Caco-2 (cell line): ENCODE measurements at regions not wholly inside any gene's neighbourhood (a gene's known extent, or its start where the extent isn't known, plus 50 kb on each side); places are given as distances from the start of the nearest gene placed in this dataset.

Experiments used
- BruUV-seq: library from RNA; stranded (reverse); fragments of 400-500 nt; replicated peaks from 2 replicates; lab custom pipeline; 2021; lab: Mats Ljungman, UMichigan
- CTCF ChIA-PET: fragments of 300-600 bp; sonication (Branson Sonifier 250); formaldehyde crosslinking; loops from one replicate; lab custom pipeline; 2022; ENCODE audit warnings: antibody characterized with exemption; lab: Charles Lee
- POLR2A ChIA-PET: fragments of 300-600 bp; sonication (Branson Sonifier 250); formaldehyde crosslinking; loops from one replicate; lab custom pipeline; 2022; ENCODE audit warnings: antibody characterized with exemption; lab: Charles Lee
- DNase-seq, 2 experiments: peaks; one replicate each; pipeline versions ENCODE4 v3.0.0 to v3.0.0-alpha.2; 2020 to 2022
- H3K27me3 ChIP-seq: replicated peaks from 2 replicates; pipeline ENCODE4 v1.6.0; 2011; ENCODE audit warnings: low read length; ENCODE audit not compliant: control insufficient read depth, insufficient read depth
- H3K36me3 ChIP-seq: 2 replicates; pipeline ENCODE4 v1.5.1; 2011; ENCODE audit warnings: low read length; ENCODE audit not compliant: control insufficient read depth, insufficient read depth
- H3K4me1 ChIP-seq: fragments of 250-450 bp; sonication (Bioruptor Pico); 2 replicates; pipeline ENCODE4 v1.5.1; 2020; ENCODE audit warnings: mild to moderate bottlenecking
- H3K4me3 ChIP-seq: 2 replicates; pipeline ENCODE4 v1.5.1; 2011; ENCODE audit warnings: low read depth, mild to moderate bottlenecking, control low read depth, low read length
- H3K9me3 ChIP-seq: fragments of 250-450 bp; sonication (Bioruptor Pico); 2 replicates; pipeline ENCODE4 v1.5.1; 2020; ENCODE audit warnings: mild to moderate bottlenecking, moderate library complexity
- H3K27ac Mint-ChIP-seq: one replicate; pipeline ENCODE4 v1.8.0; 2022; ENCODE audit warnings: mixed read lengths; ENCODE audit not compliant: unreplicated experiment
- H3K27me3 Mint-ChIP-seq: one replicate; pipeline ENCODE4 v1.8.0; 2022; ENCODE audit warnings: mixed read lengths; ENCODE audit not compliant: insufficient read depth, unreplicated experiment
- H3K36me3 Mint-ChIP-seq: one replicate; pipeline ENCODE4 v1.8.0; 2022; ENCODE audit warnings: mild to moderate bottlenecking, mixed read lengths; ENCODE audit not compliant: insufficient read depth, unreplicated experiment
- H3K4me1 Mint-ChIP-seq: one replicate; pipeline ENCODE4 v1.8.0; 2022; ENCODE audit warnings: low read depth, mixed read lengths; ENCODE audit not compliant: unreplicated experiment
- H3K4me3 Mint-ChIP-seq: one replicate; pipeline ENCODE4 v1.8.0; 2022; ENCODE audit warnings: mild to moderate bottlenecking, moderate library complexity, mixed read lengths; ENCODE audit not compliant: unreplicated experiment
- H3K9me3 Mint-ChIP-seq: one replicate; pipeline ENCODE4 v1.8.0; 2022; ENCODE audit warnings: mixed read lengths; ENCODE audit not compliant: unreplicated experiment
- intact Hi-C: fragments of 100-400 bp; cut with micrococcal nuclease; formaldehyde crosslinking; loops from one replicate; pipeline ENCODE4 v1.10.0; 2022; ENCODE audit not compliant: unreplicated experiment
- TF ChIP-seq, protein P1 (sequence below), 2 experiments: fragments of 200-600 bp in 1 of 2; IDR thresholded peaks; 1 replicate in 1 of 2; 2 replicates in 1 of 2; pipeline versions ENCODE4 v1.5.1 to v1.8.0; 2011 to 2022; ENCODE audit warnings: antibody characterized with exemption in 1 of 2, control low read depth in 1 of 2, inconsistent platforms in 1 of 2, low read depth in 1 of 2, low read length in 1 of 2, mild to moderate bottlenecking in 1 of 2, moderate library complexity in 1 of 2; ENCODE audit not compliant: insufficient read depth in 1 of 2, severe bottlenecking in 1 of 2, unreplicated experiment in 1 of 2

DNA sequence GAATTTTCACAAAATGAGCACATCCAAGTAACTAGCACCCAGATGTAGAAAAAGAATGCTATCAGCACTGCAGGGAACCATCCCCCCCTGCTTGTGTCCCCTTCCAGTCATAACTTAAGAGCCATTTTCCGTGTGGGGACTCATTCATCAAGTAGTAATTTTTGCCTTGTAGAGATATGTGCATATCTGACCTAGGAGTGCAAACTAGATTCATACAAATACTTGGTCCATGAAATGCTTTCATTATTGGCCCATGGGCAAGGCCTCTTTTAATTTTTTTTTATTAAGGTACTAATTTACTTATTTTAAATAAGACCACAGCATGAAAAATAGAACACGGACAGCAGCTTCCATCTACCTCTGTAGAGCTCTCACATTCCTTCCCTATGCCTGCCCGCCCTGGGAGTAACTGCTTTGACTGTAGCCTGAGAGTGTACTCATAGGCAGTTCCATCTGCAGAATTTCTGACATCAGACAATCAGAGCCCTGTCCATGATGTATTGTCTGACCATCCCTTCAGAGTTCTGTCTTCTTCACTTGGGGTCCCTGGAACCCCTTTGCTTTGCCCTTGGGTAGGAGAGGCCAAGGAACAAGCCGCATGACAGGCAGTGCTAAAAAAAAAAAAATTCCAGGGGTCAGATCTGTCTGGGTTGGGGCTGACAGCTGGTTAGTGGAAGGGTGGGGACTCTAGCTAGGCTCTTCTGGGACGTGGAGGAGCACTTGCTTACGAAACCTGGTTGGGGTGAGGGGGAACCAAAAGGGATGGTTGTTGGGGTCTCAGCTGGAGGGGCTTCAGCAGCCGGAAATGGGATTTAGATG is 131.7 kb downstream of the C12orf75 start:
- H3K9me3 ChIP-seq: peaks cover 6% of the 10 kb centered on the region; the same call in 1 of the 2 replicates
- Mint-ChIP-seq H3K27ac (no peak overlapping the region), H3K36me3 (peaks cover 6% of the 10 kb centered on the region), H3K4me1 (peaks cover 12% of the 10 kb centered on the region), H3K27me3 (no peaks in the 10 kb centered on the region), H3K9me3 (peaks cover 21% of the 10 kb centered on the region), H3K4me3 (no peak overlapping the region)
- ChIA-PET POLR2A (no interaction called here), CTCF (no interaction called here)
- DNase-seq: no peak
- peaks cover 12% of the 10 kb centered on the region; the same call in 1 of the 2 replicates for H3K4me1 ChIP-seq
- H3K4me3 ChIP-seq: no peak overlapping the region
- no peaks in the 10 kb centered on the region for H3K27me3 ChIP-seq
- TF ChIP-seq, protein P1, sequence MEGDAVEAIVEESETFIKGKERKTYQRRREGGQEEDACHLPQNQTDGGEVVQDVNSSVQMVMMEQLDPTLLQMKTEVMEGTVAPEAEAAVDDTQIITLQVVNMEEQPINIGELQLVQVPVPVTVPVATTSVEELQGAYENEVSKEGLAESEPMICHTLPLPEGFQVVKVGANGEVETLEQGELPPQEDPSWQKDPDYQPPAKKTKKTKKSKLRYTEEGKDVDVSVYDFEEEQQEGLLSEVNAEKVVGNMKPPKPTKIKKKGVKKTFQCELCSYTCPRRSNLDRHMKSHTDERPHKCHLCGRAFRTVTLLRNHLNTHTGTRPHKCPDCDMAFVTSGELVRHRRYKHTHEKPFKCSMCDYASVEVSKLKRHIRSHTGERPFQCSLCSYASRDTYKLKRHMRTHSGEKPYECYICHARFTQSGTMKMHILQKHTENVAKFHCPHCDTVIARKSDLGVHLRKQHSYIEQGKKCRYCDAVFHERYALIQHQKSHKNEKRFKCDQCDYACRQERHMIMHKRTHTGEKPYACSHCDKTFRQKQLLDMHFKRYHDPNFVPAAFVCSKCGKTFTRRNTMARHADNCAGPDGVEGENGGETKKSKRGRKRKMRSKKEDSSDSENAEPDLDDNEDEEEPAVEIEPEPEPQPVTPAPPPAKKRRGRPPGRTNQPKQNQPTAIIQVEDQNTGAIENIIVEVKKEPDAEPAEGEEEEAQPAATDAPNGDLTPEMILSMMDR (IDR thresholded peaks at IDR 0.05; ENCODE audit: insufficient read depth in 1 of 2, low read depth in 1 of 2, low read length in 1 of 2, severe bottlenecking in 1 of 2, unreplicated experiment in 1 of 2): no peak
- BruUV-seq: no TSS peak
- no peaks in the 10 kb centered on the region for H3K36me3 ChIP-seq
- intact Hi-C loops: no loop called here

DNA sequence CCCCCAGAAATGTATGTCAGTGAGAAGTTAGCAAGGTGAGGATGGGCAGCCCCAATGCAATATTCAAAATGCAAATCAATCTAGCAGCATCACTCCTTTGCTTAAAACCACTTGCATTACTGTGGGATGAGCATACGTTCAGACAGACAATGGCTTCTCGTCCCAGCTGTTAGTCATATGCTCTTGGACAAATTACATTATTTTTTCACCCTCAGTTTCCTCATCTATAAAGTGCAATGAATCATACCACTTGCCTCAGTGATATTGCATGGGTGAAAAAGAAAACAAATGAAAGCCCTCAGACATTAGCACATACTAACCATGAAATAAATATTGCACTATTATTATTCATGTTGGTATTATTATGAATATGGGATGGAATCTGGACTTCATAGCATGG is 132.3 kb downstream of the C12orf75 start:
- Mint-ChIP-seq H3K36me3 (peaks cover 6% of the 10 kb centered on the region), H3K9me3 (peaks cover 19% of the 10 kb centered on the region), H3K4me1 (peaks cover 16% of the 10 kb centered on the region), H3K4me3 (no peak overlapping the region), H3K27me3 (no peaks in the 10 kb centered on the region), H3K27ac (no peak overlapping the region)
- intact Hi-C loops: no loop called here
- ChIA-PET CTCF (no interaction called here), POLR2A (no interaction called here)
- TF ChIP-seq, protein P1 (IDR thresholded peaks at IDR 0.05; ENCODE audit: insufficient read depth in 1 of 2, low read depth in 1 of 2, low read length in 1 of 2, severe bottlenecking in 1 of 2, unreplicated experiment in 1 of 2): no peak
- BruUV-seq: no TSS peak
- Histone ChIP-seq H3K36me3 (no peaks in the 10 kb centered on the region), H3K9me3 (peaks cover 6% of the 10 kb centered on the region; the same call in 1 of the 2 replicates), H3K4me3 (no peak overlapping the region), H3K27me3 (no peaks in the 10 kb centered on the region), H3K4me1 (peaks cover 12% of the 10 kb centered on the region; the same call in 1 of the 2 replicates)
- no peak for DNase-seq

DNA sequence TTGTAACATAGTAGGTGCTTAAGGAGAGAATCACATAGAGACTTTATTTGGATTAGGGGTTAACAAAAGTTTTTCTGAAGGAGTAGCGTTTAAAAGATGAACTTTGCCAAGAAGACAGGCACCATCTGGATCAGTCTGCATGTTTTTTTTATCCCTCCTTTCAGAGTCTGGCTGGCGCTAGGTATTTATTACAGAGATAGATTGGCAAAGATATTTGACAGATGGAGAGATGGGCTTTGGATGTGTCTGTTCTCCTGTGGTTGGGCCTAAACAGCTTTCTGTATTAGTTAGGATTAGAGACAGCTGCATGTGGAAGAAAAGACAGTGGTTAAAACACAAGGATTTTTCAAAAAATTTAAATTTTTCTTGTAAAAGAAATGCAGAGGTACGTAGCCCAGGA is 133.9 kb downstream of the C12orf75 start:
- no peak overlapping the region for H3K4me3 ChIP-seq
- Mint-ChIP-seq H3K27me3 (no peaks in the 10 kb centered on the region), H3K4me3 (no peak overlapping the region), H3K36me3 (no peaks in the 10 kb centered on the region), H3K27ac (no peak overlapping the region), H3K4me1 (peaks cover 16% of the 10 kb centered on the region), H3K9me3 (peaks cover 3% of the 10 kb centered on the region)
- CTCF ChIA-PET: no interaction called here
- POLR2A ChIA-PET: no interaction called here
- no peaks in the 10 kb centered on the region for H3K27me3 ChIP-seq
- H3K36me3 ChIP-seq: no peaks in the 10 kb centered on the region
- H3K4me1 ChIP-seq: peaks cover 9% of the 10 kb centered on the region; the same call in 1 of the 2 replicates
- no peaks in the 10 kb centered on the region for H3K9me3 ChIP-seq
- intact Hi-C loops: no loop called here
- DNase-seq: no peak
- TF ChIP-seq, protein P1 (IDR thresholded peaks at IDR 0.05; ENCODE audit: insufficient read depth in 1 of 2, low read depth in 1 of 2, low read length in 1 of 2, severe bottlenecking in 1 of 2, unreplicated experiment in 1 of 2): no peak
- no TSS peak for BruUV-seq
